IPS DF 6.9 (cell line): ENCODE measurements at regions not wholly inside any gene's neighbourhood (a gene's known extent, or its start where the extent isn't known, plus 50 kb on each side); places are given as distances from the start of the nearest gene placed in this dataset.

Source experiments
- DNase-seq: peaks from one replicate; pipeline ENCODE4 v3.0.0-alpha.2; 2013; ENCODE audit warnings: low read depth, low spot score
- H3K27ac ChIP-seq: one replicate; pipeline ENCODE4 v1.5.1; 2013; ENCODE audit warnings: low read length, control low read depth
- H3K27me3 ChIP-seq: 2 replicates; pipeline ENCODE4 v1.6.1; 2013; ENCODE audit warnings: mild to moderate bottlenecking, low read length; ENCODE audit not compliant: control insufficient read depth, insufficient read depth
- H3K36me3 ChIP-seq: 2 replicates; pipeline ENCODE4 v1.6.1; 2013; ENCODE audit warnings: low read length; ENCODE audit not compliant: control insufficient read depth, insufficient read depth
- H3K4me1 ChIP-seq: 2 replicates; pipeline ENCODE4 v1.6.1; 2013; ENCODE audit warnings: low read length; ENCODE audit not compliant: control insufficient read depth, insufficient read depth
- H3K4me3 ChIP-seq: 2 replicates; pipeline ENCODE4 v1.5.1; 2013; ENCODE audit warnings: mild to moderate bottlenecking, low read length
- H3K9me3 ChIP-seq: 2 replicates; pipeline ENCODE4 v1.6.1; 2013; ENCODE audit warnings: low read length, inconsistent platforms; ENCODE audit not compliant: control insufficient read depth, insufficient read depth
- WGBS: extraction: QIAGEN DNeasy Blood & Tissue Kit; methylation state at CpG from one replicate; pipeline ENCODE4 v1.1.7; 2013; ENCODE audit warnings: mixed read lengths, missing lambda C conversion rate; ENCODE audit not compliant: insufficient read length, insufficient coverage; 5-methylcytosine and 5-hydroxymethylcytosine counted together

GRCh38 chr18:64615021-64615420 lies 466.1 kb upstream of the LINC00305 start:
- no peaks in the 10 kb centered on the region for H3K27me3 ChIP-seq
- H3K36me3 ChIP-seq, result no peaks in the 10 kb centered on the region
- H3K9me3 ChIP-seq, result no peaks in the 10 kb centered on the region
- no peaks in the 10 kb centered on the region for H3K4me1 ChIP-seq
- H3K4me3 ChIP-seq, result no peak overlapping the region
- no peak overlapping the region for H3K27ac ChIP-seq
- no peak for DNase-seq
- WGBS, result no CpG with 5 or more reads among the region's 1 CpG

GRCh38 chr18:64614446-64614845 lies 465.6 kb upstream of the LINC00305 start:
- no CpG with 5 or more reads among the region's 1 CpG for WGBS
- Histone ChIP-seq H3K4me3 (no peak overlapping the region), H3K27me3 (no peaks in the 10 kb centered on the region), H3K27ac (no peak overlapping the region), H3K36me3 (no peaks in the 10 kb centered on the region), H3K9me3 (no peaks in the 10 kb centered on the region), H3K4me1 (no peaks in the 10 kb centered on the region)
- DNase-seq, result no peak

- Histone ChIP-seq H3K9me3 (no peaks in the 10 kb centered on the region), H3K4me3 (no peak overlapping the region), H3K4me1 (no peaks in the 10 kb centered on the region), H3K27me3 (no peaks in the 10 kb centered on the region), H3K36me3 (no peaks in the 10 kb centered on the region), H3K27ac (no peak overlapping the region)
- WGBS, result no CpG with 5 or more reads among the region's 1 CpG
- no peak for DNase-seq
Measured at GRCh38 chr18:64592246-64592645, 443.4 kb upstream of the LINC00305 start.

- no peaks in the 10 kb centered on the region for H3K9me3 ChIP-seq
- no peaks in the 10 kb centered on the region for H3K36me3 ChIP-seq
- H3K27ac ChIP-seq, result no peak overlapping the region
- no CpG with 5 or more reads among the region's 3 CpGs for WGBS
- H3K27me3 ChIP-seq, result no peaks in the 10 kb centered on the region
- no peaks in the 10 kb centered on the region for H3K4me1 ChIP-seq
- no peak for DNase-seq
- no peak overlapping the region for H3K4me3 ChIP-seq
Measured at GRCh38 chr18:64589000-64589399, 440.1 kb upstream of the LINC00305 start.

GRCh38 chr18:64566456-64566855 lies 417.6 kb upstream of the LINC00305 start:
- WGBS, result no CpG with 5 or more reads among the region's 2 CpGs
- Histone ChIP-seq H3K27me3 (no peaks in the 10 kb centered on the region), H3K9me3 (no peaks in the 10 kb centered on the region), H3K36me3 (no peaks in the 10 kb centered on the region), H3K4me1 (no peaks in the 10 kb centered on the region), H3K27ac (no peak overlapping the region), H3K4me3 (no peak overlapping the region)
- no peak for DNase-seq

GRCh38 chr18:64562651-64563050 lies 413.8 kb upstream of the LINC00305 start:
- H3K27ac ChIP-seq, result no peak overlapping the region
- no peak for DNase-seq
- H3K4me3 ChIP-seq, result no peak overlapping the region
- no peaks in the 10 kb centered on the region for H3K4me1 ChIP-seq
- H3K9me3 ChIP-seq, result no peaks in the 10 kb centered on the region
- no peaks in the 10 kb centered on the region for H3K27me3 ChIP-seq
- H3K36me3 ChIP-seq, result no peaks in the 10 kb centered on the region

- H3K9me3 ChIP-seq, result no peaks in the 10 kb centered on the region
- no peak overlapping the region for H3K4me3 ChIP-seq
- no peaks in the 10 kb centered on the region for H3K4me1 ChIP-seq
- DNase-seq, result no peak
- 100% methylated on average over 1 of the region's 4 CpGs for WGBS
- no peaks in the 10 kb centered on the region for H3K27me3 ChIP-seq
- H3K27ac ChIP-seq, result no peak overlapping the region
- no peaks in the 10 kb centered on the region for H3K36me3 ChIP-seq
Measured at GRCh38 chr18:64546451-64546850, 397.6 kb upstream of the LINC00305 start.

- no peaks in the 10 kb centered on the region for H3K27me3 ChIP-seq
- DNase-seq, result no peak
- H3K9me3 ChIP-seq, result no peaks in the 10 kb centered on the region
- H3K4me1 ChIP-seq, result peaks cover 2% of the 10 kb centered on the region; the same call in 1 of the 2 replicates
- no CpG with 5 or more reads among the region's 1 CpG for WGBS
- no peak overlapping the region for H3K4me3 ChIP-seq
- no peaks in the 10 kb centered on the region for H3K36me3 ChIP-seq
- no peak overlapping the region for H3K27ac ChIP-seq
Measured at GRCh38 chr18:64539847-64540246, 391.0 kb upstream of the LINC00305 start.

- no peak overlapping the region for H3K4me3 ChIP-seq
- H3K4me1 ChIP-seq, result no peaks in the 10 kb centered on the region
- no peaks in the 10 kb centered on the region for H3K27me3 ChIP-seq
- no CpG with 5 or more reads among the region's 3 CpGs for WGBS
- no peak overlapping the region for H3K27ac ChIP-seq
- no peaks in the 10 kb centered on the region for H3K9me3 ChIP-seq
- no peak for DNase-seq
- H3K36me3 ChIP-seq, result no peaks in the 10 kb centered on the region
Measured at GRCh38 chr18:64528646-64529045, 379.8 kb upstream of the LINC00305 start.

GRCh38 chr18:64519201-64519600 lies 370.3 kb upstream of the LINC00305 start:
- no peaks in the 10 kb centered on the region for H3K27me3 ChIP-seq
- no peaks in the 10 kb centered on the region for H3K4me1 ChIP-seq
- DNase-seq, result no peak
- H3K27ac ChIP-seq, result no peak overlapping the region
- no peaks in the 10 kb centered on the region for H3K36me3 ChIP-seq
- H3K9me3 ChIP-seq, result no peaks in the 10 kb centered on the region
- whole genome bisulfite sequencing, result no CpG with 5 or more reads among the region's 2 CpGs
- H3K4me3 ChIP-seq, result no peak overlapping the region

GRCh38 chr18:64518191-64518590 lies 369.3 kb upstream of the LINC00305 start:
- WGBS, result no CpG with 5 or more reads among the region's 2 CpGs
- no peak for DNase-seq
- H3K27ac ChIP-seq, result no peak overlapping the region

More at GRCh38 chr18:64518191-64518590, 369.3 kb upstream of the LINC00305 start:
- Histone ChIP-seq H3K4me1 (no peaks in the 10 kb centered on the region), H3K27me3 (no peaks in the 10 kb centered on the region), H3K36me3 (no peaks in the 10 kb centered on the region), H3K4me3 (no peak overlapping the region), H3K9me3 (no peaks in the 10 kb centered on the region)
